PC-9 (cell line): ENCODE measurements at regions not wholly inside any gene's neighbourhood (a gene's known extent, or its start where the extent isn't known, plus 50 kb on each side); places are given as distances from the start of the nearest gene placed in this dataset.

Experiments
- BruUV-seq: library from RNA; stranded (reverse); fragments of 400-500 nt; replicated peaks from 2 replicates; lab custom pipeline; 2021; lab: Mats Ljungman, UMichigan
- CTCF ChIA-PET: fragments of 300-600 bp; sonication (Branson Sonifier 250); formaldehyde crosslinking; loops from one replicate; lab custom pipeline; 2022; ENCODE audit warnings: antibody characterized with exemption; lab: Charles Lee
- POLR2A ChIA-PET: fragments of 300-600 bp; sonication (Branson Sonifier 250); formaldehyde crosslinking; loops from one replicate; lab custom pipeline; 2022; ENCODE audit warnings: antibody characterized with exemption; ENCODE audit not compliant: unreplicated experiment; lab: Charles Lee
- DNase-seq, 2 experiments: peaks; one replicate each; pipeline versions ENCODE4 v3.0.0 to v3.0.0-alpha.2; 2015 to 2022; ENCODE audit warnings: mixed read lengths in 1 of 2
- H2AFZ ChIP-seq: fragments of 200-600 bp; sonication (generic); 2 replicates; pipeline ENCODE4 v1.8.1; 2017; ENCODE audit warnings: antibody characterized with exemption
- H3F3A ChIP-seq: fragments of 200-600 bp; sonication (generic); 2 replicates; pipeline ENCODE4 v1.8.1; 2017; ENCODE audit warnings: antibody characterized with exemption, mild to moderate bottlenecking, low read depth; ENCODE audit not compliant: insufficient read depth
- H3K27ac ChIP-seq: fragments of 200-600 bp; sonication (generic); 2 replicates; pipeline ENCODE4 v1.6.1; 2016; ENCODE audit warnings: mixed run types
- H3K27me3 ChIP-seq: fragments of 200-600 bp; sonication (generic); 2 replicates; pipeline ENCODE4 v1.6.1; 2016; ENCODE audit warnings: low read depth, mixed run types; ENCODE audit not compliant: insufficient read depth
- H3K36me3 ChIP-seq: fragments of 200-600 bp; sonication (generic); 2 replicates; pipeline ENCODE4 v1.6.1; 2016; ENCODE audit warnings: low read depth, mixed run types
- H3K4me1 ChIP-seq: fragments of 200-600 bp; sonication (generic); replicated peaks from 2 replicates; pipeline ENCODE4 v1.6.1; 2016; ENCODE audit warnings: mixed run types; ENCODE audit not compliant: insufficient read depth
- H3K4me2 ChIP-seq: fragments of 200-600 bp; sonication (generic); 2 replicates; pipeline ENCODE4 v1.6.1; 2017; ENCODE audit warnings: mixed run types
- H3K4me3 ChIP-seq: fragments of 200-600 bp; sonication (generic); 2 replicates; pipeline ENCODE4 v1.6.1; 2016; ENCODE audit warnings: mixed run types
- H3K79me2 ChIP-seq: fragments of 200-600 bp; sonication (generic); 2 replicates; pipeline ENCODE4 v1.6.1; 2017; ENCODE audit warnings: low read depth, mixed run types
- H3K9me2 ChIP-seq: fragments of 200-600 bp; sonication (generic); 2 replicates; pipeline ENCODE4 v1.8.1; 2017; ENCODE audit warnings: mild to moderate bottlenecking; ENCODE audit not compliant: insufficient read depth
- H3K9me3 ChIP-seq: fragments of 200-600 bp; sonication (generic); 2 replicates; pipeline ENCODE4 v1.8.1; 2016; ENCODE audit warnings: low read depth; ENCODE audit not compliant: insufficient read depth
- H4K20me1 ChIP-seq: fragments of 200-600 bp; sonication (generic); 2 replicates; pipeline ENCODE4 v1.8.1; 2017; ENCODE audit not compliant: insufficient read depth
- CTCF ChIP-seq: fragments of 200-600 bp; sonication (generic); conservative IDR thresholded peaks from 2 replicates; pipeline ENCODE4 v1.6.1; 2017; ENCODE audit warnings: mixed run types, antibody characterized with exemption, mild to moderate bottlenecking, moderate library complexity
- EZH2 ChIP-seq: fragments of 200-600 bp; sonication (generic); IDR thresholded peaks from 2 replicates; pipeline ENCODE4 v1.8.0; 2017; ENCODE audit warnings: antibody characterized with exemption, low read depth
- intact Hi-C: fragments of 100-400 bp; cut with micrococcal nuclease; formaldehyde crosslinking; loops from one replicate; pipeline ENCODE4 v1.10.0; 2022; ENCODE audit not compliant: unreplicated experiment

GRCh38 chrX:110414679-110415439, 56.2 kb downstream of the RTL9 start:
- no TSS peak for BruUV-seq
- Histone ChIP-seq H4K20me1 (no peaks in the 10 kb centered on the region), H3K27me3 (no peaks in the 10 kb centered on the region), H3K9me2 (no peaks in the 10 kb centered on the region), H2AFZ (no peak overlapping the region), H3K9me3 (no peaks in the 10 kb centered on the region), H3K79me2 (no peaks in the 10 kb centered on the region), H3K36me3 (no peaks in the 10 kb centered on the region), H3K27ac (no peak overlapping the region), H3K4me3 (no peak overlapping the region), H3K4me1 (peaks cover 14% of the 10 kb centered on the region), H3K4me2 (no peak overlapping the region), H3F3A (peaks cover 9% of the 10 kb centered on the region)
- intact Hi-C loops, result loop anchor here (5.0 kb wide), 4 partner anchors 508 to 928 kb away; partner anchors contain the start of gene ACSL4
- DNase-seq, result no peak
- ChIA-PET CTCF (interaction anchor here (0.8 to 1.6 kb wide), 3 partner anchors 19 to 268 kb away, joined by 3 to 11 read pairs (median 5); no protein-coding TSS in a partner anchor), POLR2A (no interaction called here)
- TF ChIP-seq CTCF (no peak), EZH2 (no peak)

GRCh38 chrX:110415440-110416170, 57.0 kb downstream of the RTL9 start:
- Histone ChIP-seq H3K4me3 (no peak overlapping the region), H3K27ac (no peak overlapping the region)

More at GRCh38 chrX:110415440-110416170, 57.0 kb downstream of the RTL9 start:
- Histone ChIP-seq H3K9me2 (no peaks in the 10 kb centered on the region), H3K4me2 (no peak overlapping the region), H3K9me3 (no peaks in the 10 kb centered on the region), H3K4me1 (0 out of 2 replicates have a peak, but pooled peaks cover 7% of the 10 kb centered on the region), H3K36me3 (no peaks in the 10 kb centered on the region), H3K27me3 (no peaks in the 10 kb centered on the region), H4K20me1 (no peaks in the 10 kb centered on the region), H2AFZ (no peak overlapping the region), H3F3A (peaks cover 9% of the 10 kb centered on the region), H3K79me2 (no peaks in the 10 kb centered on the region)
- TF ChIP-seq EZH2 (no peak), CTCF (no peak)
- BruUV-seq, result no TSS peak
- ChIA-PET POLR2A (no interaction called here), CTCF (interaction anchor here (0.6 to 1.6 kb wide), 3 partner anchors 19 to 422 kb away, joined by 4 to 11 read pairs (median 5); no protein-coding TSS in a partner anchor)
- DNase-seq, result no peak
- intact Hi-C loops, result loop anchor here (5.0 kb wide), 1 partner anchor 523 kb away; no protein-coding TSS in a partner anchor
